ENCODE measurements at regions not wholly inside any gene's neighbourhood (a gene's known extent, or its start where the extent isn't known, plus 50 kb on each side); places are given as distances from the start of the nearest gene placed in this dataset.

DNA sequence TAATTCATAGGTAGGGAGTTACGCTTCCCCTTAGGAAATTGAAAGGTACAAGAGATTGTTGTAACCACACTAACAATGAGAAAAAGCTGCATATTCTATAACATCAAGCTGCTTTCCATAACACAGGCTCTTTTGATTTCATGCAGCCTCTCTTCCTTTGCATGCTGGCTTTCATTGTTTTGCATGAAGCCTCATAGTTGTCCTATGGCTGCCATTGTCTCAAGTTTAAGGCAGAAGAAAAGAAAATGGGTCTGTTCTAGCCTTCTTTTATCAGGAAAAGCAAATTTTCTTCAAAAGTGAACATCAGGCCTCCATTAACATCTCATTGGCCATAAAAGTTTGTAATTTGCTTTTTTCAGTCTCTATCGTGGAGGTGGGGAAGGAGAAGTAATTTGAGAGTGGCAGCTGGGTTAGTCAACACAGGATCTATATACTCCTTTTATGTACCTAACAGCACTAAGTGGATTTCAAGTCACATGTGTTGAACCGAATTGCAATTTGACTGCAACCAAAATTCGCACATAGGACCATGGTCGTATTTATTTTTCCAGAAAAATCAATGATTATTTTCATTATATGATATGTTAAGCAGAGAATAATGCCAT lies 248.5 kb upstream of the RND3 start:
- Histone ChIP-seq H3K4me1 (ENCODE audit: insufficient read depth, low read length) (peaks cover 8% of the 10 kb centered on the region; the same call in 1 of the 2 replicates), H4K8ac (replicated peaks; ENCODE audit: insufficient read length, low read depth, low read length) (no peak overlapping the region), H2BK15ac (ENCODE audit: low read depth, low read length) (no peak overlapping the region), H2AK5ac (ENCODE audit: insufficient read length, low read length) (no peak overlapping the region), H3K4me2 (ENCODE audit: insufficient read depth, insufficient read length, low read length) (peak overlapping the region; percentile 45), H4K5ac (ENCODE audit: insufficient read length, low read depth, low read length) (no peak overlapping the region), H3K18ac (ENCODE audit: insufficient read length, low read depth, low read length) (no peak overlapping the region), H3K27ac (ENCODE audit: insufficient read length, low read depth, low read length) (peak overlapping the region; percentile 86), H2BK5ac (ENCODE audit: insufficient read length, low read length) (no peak overlapping the region), H3K23ac (ENCODE audit: insufficient read length, low read depth, low read length) (no peak overlapping the region), H3K4ac (ENCODE audit: low read depth, low read length) (no peak overlapping the region), H3K79me2 (ENCODE audit: insufficient read depth, low read length) (no peaks in the 10 kb centered on the region), H2BK20ac (ENCODE audit: low read depth, low read length, poor library complexity, severe bottlenecking) (no peak overlapping the region), H2BK120ac (ENCODE audit: low read depth, low read length, poor library complexity, severe bottlenecking) (no peak overlapping the region), H3T11ph (ENCODE audit: low read length) (no peak overlapping the region), H3K9ac (ENCODE audit: extremely low read depth, insufficient read length, low read length) (no peak overlapping the region), H2AFZ (ENCODE audit: low read length) (no peak overlapping the region), H3K23me2 (ENCODE audit: insufficient read length, low read depth, low read length, poor library complexity, severe bottlenecking) (no peaks in the 10 kb centered on the region), H3K27me3 (ENCODE audit: insufficient read depth, low read length) (no peaks in the 10 kb centered on the region), H2BK12ac (ENCODE audit: insufficient read length, low read depth, low read length) (no peak overlapping the region), H3K56ac (ENCODE audit: insufficient read length, low read depth, low read length) (no peak overlapping the region), H3K14ac (ENCODE audit: insufficient read depth, low read length) (no peak overlapping the region), H3K79me1 (ENCODE audit: insufficient read depth, low read depth, low read length, poor library complexity, severe bottlenecking) (no peaks in the 10 kb centered on the region), H4K20me1 (ENCODE audit: control insufficient read depth, insufficient read depth, insufficient read length) (no peaks in the 10 kb centered on the region), H4K91ac (ENCODE audit: insufficient read length, low read depth, low read length) (no peak overlapping the region), H3K9me3 (ENCODE audit: control insufficient read depth, low read depth, low read length) (no peaks in the 10 kb centered on the region)
- Mint-ChIP-seq H3K27me3 (ENCODE audit: low read depth) (no peaks in the 10 kb centered on the region), H3K4me1 (peaks cover 36 to 54% of the 10 kb centered on the region in 2 experiments), H3K27ac (peak overlapping the region; percentile 73 to 98 (median 84)), H3K36me3 (ENCODE audit: insufficient read depth in 1 of 3, low read depth in 3 of 3) (peaks cover 0 to 3% (median 0%) of the 10 kb centered on the region in 3 experiments; a peak in 3 of 7 replicates), H3K9me3 (no peaks in the 10 kb centered on the region), H3K4me3 (peak overlapping the region; percentile 16 to 18; a peak in 3 of 5 replicates)
- TF ChIP-seq, protein P1, sequence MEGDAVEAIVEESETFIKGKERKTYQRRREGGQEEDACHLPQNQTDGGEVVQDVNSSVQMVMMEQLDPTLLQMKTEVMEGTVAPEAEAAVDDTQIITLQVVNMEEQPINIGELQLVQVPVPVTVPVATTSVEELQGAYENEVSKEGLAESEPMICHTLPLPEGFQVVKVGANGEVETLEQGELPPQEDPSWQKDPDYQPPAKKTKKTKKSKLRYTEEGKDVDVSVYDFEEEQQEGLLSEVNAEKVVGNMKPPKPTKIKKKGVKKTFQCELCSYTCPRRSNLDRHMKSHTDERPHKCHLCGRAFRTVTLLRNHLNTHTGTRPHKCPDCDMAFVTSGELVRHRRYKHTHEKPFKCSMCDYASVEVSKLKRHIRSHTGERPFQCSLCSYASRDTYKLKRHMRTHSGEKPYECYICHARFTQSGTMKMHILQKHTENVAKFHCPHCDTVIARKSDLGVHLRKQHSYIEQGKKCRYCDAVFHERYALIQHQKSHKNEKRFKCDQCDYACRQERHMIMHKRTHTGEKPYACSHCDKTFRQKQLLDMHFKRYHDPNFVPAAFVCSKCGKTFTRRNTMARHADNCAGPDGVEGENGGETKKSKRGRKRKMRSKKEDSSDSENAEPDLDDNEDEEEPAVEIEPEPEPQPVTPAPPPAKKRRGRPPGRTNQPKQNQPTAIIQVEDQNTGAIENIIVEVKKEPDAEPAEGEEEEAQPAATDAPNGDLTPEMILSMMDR (conservative IDR thresholded peaks at IDR 0.05) = no peak
- no CpG with 5 or more reads among the region's 5 CpGs for WGBS (ENCODE audit: extremely low coverage, insufficient read length, low lambda C conversion rate)
- DNase-seq = no peak

Data from H9 (cell line).